MM.1S (cell line): ENCODE measurements at regions not wholly inside any gene's neighbourhood (a gene's known extent, or its start where the extent isn't known, plus 50 kb on each side); places are given as distances from the start of the nearest gene placed in this dataset.

Source experiments
- EZH2 ChIP-seq: fragments of 300-600 bp; sonication (generic); optimal IDR thresholded peaks from 2 replicates; pipeline ENCODE3; 2017; ENCODE audit warnings: low read depth, mild to moderate bottlenecking, antibody characterized with exemption, low read length, mixed read lengths
- EZH2phosphoT487 ChIP-seq: fragments of 300-600 bp; sonication (generic); IDR thresholded peaks from 2 replicates; pipeline ENCODE4 v1.6.1; 2018; ENCODE audit warnings: antibody characterized with exemption, low read length
- TF ChIP-seq, protein P1 (sequence below): fragments of 300-600 bp; sonication (generic); IDR thresholded peaks from 2 replicates; pipeline ENCODE4 v1.5.1; 2016; ENCODE audit warnings: antibody characterized with exemption, low read length, mixed read lengths

DNA sequence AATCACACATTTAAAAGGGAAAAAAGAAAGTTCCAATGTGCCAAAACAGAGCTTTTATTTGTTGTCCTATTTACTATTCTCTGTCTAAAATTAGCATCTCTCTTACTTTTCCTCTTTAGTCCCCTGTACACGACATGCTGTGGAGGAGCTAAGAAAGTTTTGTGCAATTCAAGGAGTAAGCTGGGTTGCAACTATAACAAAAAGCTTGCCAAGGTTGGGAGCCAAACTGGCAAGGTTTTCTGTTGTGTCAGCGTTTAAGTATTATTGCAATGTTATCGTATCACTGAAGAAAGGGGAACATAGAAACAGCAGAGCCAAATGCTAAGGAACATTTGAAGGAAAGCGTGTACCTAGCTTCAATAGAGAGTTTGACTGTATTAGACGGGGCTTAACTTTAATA, 680.8 kb downstream of the CETN3 start:
- TF ChIP-seq, protein P1, sequence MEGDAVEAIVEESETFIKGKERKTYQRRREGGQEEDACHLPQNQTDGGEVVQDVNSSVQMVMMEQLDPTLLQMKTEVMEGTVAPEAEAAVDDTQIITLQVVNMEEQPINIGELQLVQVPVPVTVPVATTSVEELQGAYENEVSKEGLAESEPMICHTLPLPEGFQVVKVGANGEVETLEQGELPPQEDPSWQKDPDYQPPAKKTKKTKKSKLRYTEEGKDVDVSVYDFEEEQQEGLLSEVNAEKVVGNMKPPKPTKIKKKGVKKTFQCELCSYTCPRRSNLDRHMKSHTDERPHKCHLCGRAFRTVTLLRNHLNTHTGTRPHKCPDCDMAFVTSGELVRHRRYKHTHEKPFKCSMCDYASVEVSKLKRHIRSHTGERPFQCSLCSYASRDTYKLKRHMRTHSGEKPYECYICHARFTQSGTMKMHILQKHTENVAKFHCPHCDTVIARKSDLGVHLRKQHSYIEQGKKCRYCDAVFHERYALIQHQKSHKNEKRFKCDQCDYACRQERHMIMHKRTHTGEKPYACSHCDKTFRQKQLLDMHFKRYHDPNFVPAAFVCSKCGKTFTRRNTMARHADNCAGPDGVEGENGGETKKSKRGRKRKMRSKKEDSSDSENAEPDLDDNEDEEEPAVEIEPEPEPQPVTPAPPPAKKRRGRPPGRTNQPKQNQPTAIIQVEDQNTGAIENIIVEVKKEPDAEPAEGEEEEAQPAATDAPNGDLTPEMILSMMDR = no peak
- TF ChIP-seq EZH2 (no peak), EZH2phosphoT487 (no peak)
